Lung (tissue), 11 donors: ENCODE measurements at regions not wholly inside any gene's neighbourhood (a gene's known extent, or its start where the extent isn't known, plus 50 kb on each side); places are given as distances from the start of the nearest gene placed in this dataset.

Experiments used
- ATAC-seq: fragments of 200-7000 bp; cut with Tn5 transposase; one replicate; pipeline ENCODE4 v1.9.1; 2020; ENCODE audit warnings: moderate number of reproducible peaks; ENCODE audit not compliant: insufficient read depth, low FRiP score
- DNase-seq, 3 donors: peaks; one replicate each; pipeline ENCODE4 v3.0.0-alpha.2; 2013 to 2017
- H3K27ac ChIP-seq, 2 donors: one replicate each; pipeline ENCODE4 v1.5.1; 2013; ENCODE audit warnings: mild to moderate bottlenecking in 2 of 2, moderate library complexity in 2 of 2, control low read depth in 1 of 2, inconsistent platforms in 1 of 2, low read depth in 1 of 2, low read length in 1 of 2
- H3K27me3 ChIP-seq, 3 donors: one replicate each; pipeline ENCODE4 v1.5.1; 2013; ENCODE audit warnings: low read length in 2 of 3; ENCODE audit not compliant: control insufficient read depth in 3 of 3, insufficient read depth in 3 of 3
- H3K36me3 ChIP-seq, 4 donors: one replicate each; pipeline ENCODE4 v1.5.1; 2013; ENCODE audit warnings: low read length in 4 of 4, mild to moderate bottlenecking in 1 of 4, moderate library complexity in 1 of 4; ENCODE audit not compliant: control insufficient read depth in 4 of 4, insufficient read depth in 4 of 4
- H3K4me1 ChIP-seq, 5 donors: one replicate each; pipeline ENCODE4 v1.5.1; 2013; ENCODE audit warnings: low read length in 5 of 5, mild to moderate bottlenecking in 2 of 5, moderate library complexity in 1 of 5; ENCODE audit not compliant: control insufficient read depth in 5 of 5, insufficient read depth in 5 of 5
- H3K4me3 ChIP-seq: one replicate; pipeline ENCODE4 v1.5.1; 2013; ENCODE audit warnings: mild to moderate bottlenecking, control low read depth, moderate library complexity
- H3K9ac ChIP-seq, 2 donors: one replicate each; pipeline ENCODE4 v1.5.1; 2013; ENCODE audit warnings: low read length in 2 of 2, control low read depth in 1 of 2; ENCODE audit not compliant: insufficient read depth in 1 of 2
- H3K9me3 ChIP-seq, 4 donors: one replicate each; pipeline ENCODE4 v1.5.1; 2013; ENCODE audit warnings: low read length in 3 of 4, mild to moderate bottlenecking in 1 of 4, moderate library complexity in 1 of 4; ENCODE audit not compliant: control insufficient read depth in 4 of 4, insufficient read depth in 3 of 4
- CTCF ChIP-seq: IDR thresholded peaks from 2 replicates; pipeline ENCODE4 v1.5.1; 2012; ENCODE audit warnings: mild to moderate bottlenecking; ENCODE audit errors: control extremely low read depth, extremely low read depth
- WGBS, 2 donors: extraction: QIAGEN DNeasy Blood & Tissue Kit; methylation state at CpG; one replicate each; pipeline ENCODE4 v1.1.7; 2013; 5-methylcytosine and 5-hydroxymethylcytosine counted together
- donor health status: control.
- donor health status: control.
- donor health status: Bipolar disorder and iron deficiency.
- donor health status: healthy.
- donor health status: DM: yes; HTN: yes; CAD: no.

DNA sequence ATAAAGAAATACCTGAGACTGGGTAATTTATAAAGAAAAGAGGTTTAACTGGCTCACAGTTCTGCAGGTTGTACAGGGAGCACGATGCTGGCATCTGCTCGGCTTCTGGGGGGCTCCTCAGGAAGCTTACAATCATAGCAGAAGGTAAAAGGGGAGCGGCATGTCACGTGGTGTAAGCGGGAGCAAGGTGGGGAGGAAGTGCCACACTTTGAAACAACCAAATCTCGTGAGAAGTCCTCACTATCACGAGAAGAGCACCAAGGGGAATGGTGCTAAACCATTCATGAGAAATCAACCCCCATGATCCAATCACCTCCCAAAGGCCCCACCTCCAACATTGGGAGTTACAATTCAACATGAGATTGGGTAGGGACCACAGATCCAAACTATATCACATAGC lies 67.7 kb downstream of the AKR1B1 start:
- 84 to 88% methylated on average over 7 of the region's 7 CpGs for WGBS, 2 donors
- no peaks in the 10 kb centered on the region for H3K27me3 ChIP-seq

DNA sequence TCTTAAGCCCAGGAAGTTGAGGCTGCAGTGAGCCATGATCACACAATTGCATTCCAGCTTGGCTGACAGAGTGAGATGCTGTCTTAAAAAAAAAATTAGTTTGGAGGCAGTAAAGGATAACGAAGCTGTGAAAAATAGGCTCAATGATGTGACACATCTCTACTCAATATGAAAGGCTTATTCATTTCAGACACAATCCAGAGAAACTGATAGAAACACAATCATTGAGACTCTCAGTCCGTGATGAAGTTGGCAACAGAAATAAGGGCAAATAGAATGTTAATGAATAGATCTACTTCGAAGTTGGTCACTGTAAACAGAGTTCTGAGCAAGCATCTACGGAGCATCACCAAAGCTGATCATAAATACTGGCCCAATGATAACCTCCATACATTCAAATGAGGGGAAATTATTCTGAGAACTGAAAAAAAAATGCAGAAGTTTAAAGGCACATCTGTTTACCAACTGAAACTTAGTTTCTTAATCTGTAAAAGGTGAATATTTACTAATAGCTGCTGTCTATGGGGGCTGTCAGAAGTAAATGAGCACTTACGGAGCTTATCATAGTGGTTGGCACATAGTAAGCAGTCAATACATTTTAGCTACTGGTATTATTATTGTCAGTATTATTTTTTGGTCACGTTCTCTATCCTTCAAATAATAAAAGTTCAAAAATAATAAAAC lies 70.4 kb downstream of the AKR1B1 start:
- Histone ChIP-seq H3K4me3 (no peak overlapping the region), H3K27me3 (no peaks in the 10 kb centered on the region), H3K36me3 (no peaks in the 10 kb centered on the region), H3K27ac (no peak overlapping the region), H3K4me1 (no peaks in the 10 kb centered on the region), H3K9ac (no peak overlapping the region), H3K9me3 (peaks cover 0 to 6% (median 3%) of the 10 kb centered on the region in 4 donors)
- no peak for ATAC-seq
- WGBS, 2 donors = 81 to 88% methylated on average over 6 of the region's 6 CpGs
- TF ChIP-seq CTCF = no peak
- DNase-seq = no peak

More for the DNA sequence above, 67.7 kb downstream of the AKR1B1 start:
- Histone ChIP-seq H3K36me3 (no peaks in the 10 kb centered on the region), H3K9ac (no peak overlapping the region), H3K4me1 (no peaks in the 10 kb centered on the region), H3K4me3 (no peak overlapping the region), H3K9me3 (peaks cover 0 to 2% (median 0%) of the 10 kb centered on the region in 4 donors), H3K27ac (no peak overlapping the region)
- TF ChIP-seq CTCF = no peak
- DNase-seq (no peak), ATAC-seq (no peak)

GRCh38 chr7:134378562-134378961 lies 61.8 kb upstream of the SLC35B4 start:
- 86 to 91% methylated on average over 7 of the region's 7 CpGs for whole genome bisulfite sequencing, 2 donors
- H3K36me3 ChIP-seq = no peaks in the 10 kb centered on the region
- no peak for DNase-seq
- no peak overlapping the region for H3K27ac ChIP-seq
- H3K9ac ChIP-seq = no peak overlapping the region
- no peaks in the 10 kb centered on the region for H3K27me3 ChIP-seq
- H3K4me3 ChIP-seq = no peak overlapping the region
- ATAC-seq = no peak
- H3K9me3 ChIP-seq = no peaks in the 10 kb centered on the region
- TF ChIP-seq CTCF = no peak
- H3K4me1 ChIP-seq = no peaks in the 10 kb centered on the region

DNA sequence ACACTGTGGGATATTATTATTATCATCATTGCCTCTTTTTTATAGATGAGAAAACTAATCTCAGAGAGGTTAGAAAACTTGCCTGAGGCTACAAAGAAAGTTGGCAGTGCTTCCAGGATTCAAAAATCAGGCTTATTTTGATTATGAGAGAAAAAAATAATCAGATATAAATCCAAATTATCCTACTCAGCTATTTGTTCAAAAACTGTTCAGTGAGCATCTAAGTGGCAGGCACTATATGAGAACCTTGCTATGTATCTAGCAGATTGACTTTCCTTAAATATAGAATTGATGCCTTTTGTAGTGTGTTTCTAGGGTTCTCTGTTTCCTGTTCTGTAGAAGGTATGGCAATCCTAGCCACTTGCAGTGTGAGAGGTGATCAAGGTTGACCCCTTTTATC lies 60.0 kb upstream of the SLC35B4 start:
- no peak for ATAC-seq
- Histone ChIP-seq H3K9me3 (no peaks in the 10 kb centered on the region), H3K27ac (no peak overlapping the region), H3K27me3 (no peaks in the 10 kb centered on the region), H3K4me3 (no peak overlapping the region), H3K36me3 (no peaks in the 10 kb centered on the region), H3K4me1 (no peaks in the 10 kb centered on the region), H3K9ac (no peak overlapping the region)
- TF ChIP-seq CTCF = no peak
- DNase-seq = no peak
